ENCODE measurements at regions not wholly inside any gene's neighbourhood (a gene's known extent, or its start where the extent isn't known, plus 50 kb on each side); places are given as distances from the start of the nearest gene placed in this dataset.

DNA sequence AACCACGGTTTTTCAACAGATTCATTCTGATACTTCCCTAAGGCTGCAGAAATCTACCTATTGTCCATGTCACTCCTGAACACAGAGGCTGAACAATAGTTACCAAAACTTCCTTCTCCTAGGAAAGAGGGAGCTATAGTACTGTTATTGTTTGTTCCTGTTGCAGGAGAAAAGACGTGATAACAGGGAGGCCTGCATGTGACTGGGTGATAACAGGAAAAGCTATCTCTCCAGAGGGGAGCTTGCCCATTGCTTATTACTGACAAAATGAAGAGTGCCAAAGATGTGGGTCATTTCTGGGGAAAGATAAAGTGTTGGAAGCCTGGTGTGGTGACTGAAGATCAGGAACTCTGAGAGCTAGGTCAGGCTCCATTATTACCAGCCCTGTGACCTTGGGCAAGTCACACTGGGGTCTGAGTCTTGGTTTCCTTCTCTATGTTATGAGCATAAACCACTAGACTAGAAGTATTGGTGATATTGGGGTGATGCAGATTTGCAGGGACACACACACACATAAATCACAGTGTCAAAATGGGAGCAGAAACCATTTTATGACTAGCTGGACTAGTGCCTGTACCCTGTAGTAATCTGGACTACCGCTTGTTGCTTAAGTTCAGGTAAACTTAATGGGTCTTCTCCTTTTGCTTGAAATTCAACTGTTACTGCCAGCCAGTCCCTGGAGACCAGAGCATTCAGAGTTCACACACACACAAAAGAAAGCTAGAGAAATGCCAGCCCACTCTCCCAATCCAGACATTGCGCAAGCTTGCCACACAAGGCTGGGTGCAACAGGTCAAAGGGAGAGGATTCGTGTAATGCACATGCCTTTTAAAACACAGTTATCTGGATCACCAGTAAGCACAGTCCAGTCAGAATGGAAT lies 136.0 kb upstream of the CNR1 start:
- TF ChIP-seq, protein P1, sequence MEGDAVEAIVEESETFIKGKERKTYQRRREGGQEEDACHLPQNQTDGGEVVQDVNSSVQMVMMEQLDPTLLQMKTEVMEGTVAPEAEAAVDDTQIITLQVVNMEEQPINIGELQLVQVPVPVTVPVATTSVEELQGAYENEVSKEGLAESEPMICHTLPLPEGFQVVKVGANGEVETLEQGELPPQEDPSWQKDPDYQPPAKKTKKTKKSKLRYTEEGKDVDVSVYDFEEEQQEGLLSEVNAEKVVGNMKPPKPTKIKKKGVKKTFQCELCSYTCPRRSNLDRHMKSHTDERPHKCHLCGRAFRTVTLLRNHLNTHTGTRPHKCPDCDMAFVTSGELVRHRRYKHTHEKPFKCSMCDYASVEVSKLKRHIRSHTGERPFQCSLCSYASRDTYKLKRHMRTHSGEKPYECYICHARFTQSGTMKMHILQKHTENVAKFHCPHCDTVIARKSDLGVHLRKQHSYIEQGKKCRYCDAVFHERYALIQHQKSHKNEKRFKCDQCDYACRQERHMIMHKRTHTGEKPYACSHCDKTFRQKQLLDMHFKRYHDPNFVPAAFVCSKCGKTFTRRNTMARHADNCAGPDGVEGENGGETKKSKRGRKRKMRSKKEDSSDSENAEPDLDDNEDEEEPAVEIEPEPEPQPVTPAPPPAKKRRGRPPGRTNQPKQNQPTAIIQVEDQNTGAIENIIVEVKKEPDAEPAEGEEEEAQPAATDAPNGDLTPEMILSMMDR (IDR thresholded peaks at IDR 0.05): no peak
- TF ChIP-seq POLR2AphosphoS5 (IDR thresholded peaks at IDR 0.05): no peak
- no peak for TF ChIP-seq POLR2A (IDR thresholded peaks at IDR 0.05)
- TF ChIP-seq EP300 (IDR thresholded peaks at IDR 0.05): no peak
